ENCODE measurements at regions not wholly inside any gene's neighbourhood (a gene's known extent, or its start where the extent isn't known, plus 50 kb on each side); places are given as distances from the start of the nearest gene placed in this dataset.

DNA sequence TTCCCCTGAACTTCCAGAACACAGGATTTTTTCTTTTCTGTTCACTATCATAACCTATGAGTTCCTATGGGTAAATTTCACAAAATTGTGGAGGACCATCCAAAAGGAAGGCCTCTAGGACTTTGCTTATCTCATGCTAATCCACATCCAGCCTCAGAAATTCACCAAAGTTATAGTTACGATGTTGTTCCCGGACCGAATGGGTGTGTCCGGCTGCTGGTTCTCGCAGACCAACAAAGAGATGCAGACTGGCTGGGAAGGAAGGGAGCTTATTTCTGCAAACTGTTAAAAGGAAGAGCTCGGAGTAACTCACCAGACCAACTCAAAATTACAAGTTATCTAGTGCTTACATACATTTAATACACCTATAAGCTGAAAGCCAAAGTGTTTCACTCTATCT, 882.9 kb upstream of the SPRY2 start:
- TF ChIP-seq, protein P1, sequence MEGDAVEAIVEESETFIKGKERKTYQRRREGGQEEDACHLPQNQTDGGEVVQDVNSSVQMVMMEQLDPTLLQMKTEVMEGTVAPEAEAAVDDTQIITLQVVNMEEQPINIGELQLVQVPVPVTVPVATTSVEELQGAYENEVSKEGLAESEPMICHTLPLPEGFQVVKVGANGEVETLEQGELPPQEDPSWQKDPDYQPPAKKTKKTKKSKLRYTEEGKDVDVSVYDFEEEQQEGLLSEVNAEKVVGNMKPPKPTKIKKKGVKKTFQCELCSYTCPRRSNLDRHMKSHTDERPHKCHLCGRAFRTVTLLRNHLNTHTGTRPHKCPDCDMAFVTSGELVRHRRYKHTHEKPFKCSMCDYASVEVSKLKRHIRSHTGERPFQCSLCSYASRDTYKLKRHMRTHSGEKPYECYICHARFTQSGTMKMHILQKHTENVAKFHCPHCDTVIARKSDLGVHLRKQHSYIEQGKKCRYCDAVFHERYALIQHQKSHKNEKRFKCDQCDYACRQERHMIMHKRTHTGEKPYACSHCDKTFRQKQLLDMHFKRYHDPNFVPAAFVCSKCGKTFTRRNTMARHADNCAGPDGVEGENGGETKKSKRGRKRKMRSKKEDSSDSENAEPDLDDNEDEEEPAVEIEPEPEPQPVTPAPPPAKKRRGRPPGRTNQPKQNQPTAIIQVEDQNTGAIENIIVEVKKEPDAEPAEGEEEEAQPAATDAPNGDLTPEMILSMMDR (IDR thresholded peaks at IDR 0.05): no peak
- Mint-ChIP-seq H3K9me3 (peaks cover 10% of the 10 kb centered on the region), H3K27me3 (no peaks in the 10 kb centered on the region), H3K27ac (no peak overlapping the region), H3K4me1 (no peaks in the 10 kb centered on the region), H3K36me3 (ENCODE audit: low read depth) (no peaks in the 10 kb centered on the region), H3K4me3 (no peak overlapping the region)
- intact Hi-C loops (cut with micrococcal nuclease): no loop called here
- ChIA-PET CTCF (no interaction called here), POLR2A (no interaction called here)
- no peak for DNase-seq
- ATAC-seq (ENCODE audit: low read depth): no peak

DNA sequence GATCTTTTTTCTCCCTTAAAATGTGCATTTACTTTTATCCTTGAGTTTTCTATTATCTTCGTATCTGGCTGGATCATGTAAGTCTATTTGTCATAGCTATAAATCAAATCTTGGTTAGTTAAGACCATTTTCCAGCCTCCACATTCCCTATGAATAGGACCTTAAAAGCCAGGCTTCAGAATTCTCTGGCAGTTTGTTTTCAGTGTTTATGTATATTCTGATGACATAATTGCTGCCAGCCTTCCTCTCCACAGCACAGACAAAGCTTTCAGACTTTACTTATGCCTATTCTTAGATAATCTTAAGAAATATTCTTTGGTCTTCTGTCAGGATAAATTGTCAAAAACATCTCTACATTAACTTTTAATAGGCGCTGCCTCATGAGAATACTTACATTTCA, 870.8 kb upstream of the SPRY2 start:
- POLR2A ChIA-PET: no interaction called here
- TF ChIP-seq, protein P1 (IDR thresholded peaks at IDR 0.05): no peak
- DNase-seq (no peak), ATAC-seq (ENCODE audit: low read depth) (no peak)
- Mint-ChIP-seq H3K36me3 (ENCODE audit: low read depth) (no peaks in the 10 kb centered on the region), H3K27ac (no peak overlapping the region), H3K27me3 (no peaks in the 10 kb centered on the region), H3K4me3 (no peak overlapping the region), H3K9me3 (no peaks in the 10 kb centered on the region), H3K4me1 (no peaks in the 10 kb centered on the region)
- CTCF ChIA-PET: no interaction called here
- intact Hi-C loops (cut with micrococcal nuclease): no loop called here

DNA sequence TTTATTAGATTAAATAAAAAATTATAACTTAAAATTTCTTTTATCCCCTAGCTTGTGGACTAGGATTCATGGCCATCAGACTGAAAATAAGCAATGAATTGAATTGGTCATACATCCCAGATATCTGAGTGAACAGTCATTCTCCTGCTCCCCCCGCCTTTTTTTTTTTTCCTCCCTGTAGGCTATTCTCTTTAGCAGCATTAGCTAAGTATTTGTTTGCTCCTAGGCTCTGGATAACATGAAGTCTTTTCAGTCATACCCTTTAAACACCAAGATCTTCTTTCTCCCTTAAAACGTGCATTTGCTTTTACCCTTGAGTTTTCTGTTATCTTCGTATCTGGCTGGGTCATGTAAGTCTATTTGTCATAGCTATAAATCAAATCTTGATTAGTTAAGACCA, 866.7 kb upstream of the SPRY2 start:
- Mint-ChIP-seq H3K27me3 (no peaks in the 10 kb centered on the region), H3K36me3 (ENCODE audit: low read depth) (no peaks in the 10 kb centered on the region), H3K4me1 (no peaks in the 10 kb centered on the region), H3K9me3 (peaks cover 7% of the 10 kb centered on the region), H3K27ac (no peak overlapping the region), H3K4me3 (no peak overlapping the region)
- DNase-seq (no peak), ATAC-seq (ENCODE audit: low read depth) (no peak)
- intact Hi-C loops (cut with micrococcal nuclease): no loop called here
- POLR2A ChIA-PET: no interaction called here
- CTCF ChIA-PET: no interaction called here
- TF ChIP-seq, protein P1 (IDR thresholded peaks at IDR 0.05): no peak

DNA sequence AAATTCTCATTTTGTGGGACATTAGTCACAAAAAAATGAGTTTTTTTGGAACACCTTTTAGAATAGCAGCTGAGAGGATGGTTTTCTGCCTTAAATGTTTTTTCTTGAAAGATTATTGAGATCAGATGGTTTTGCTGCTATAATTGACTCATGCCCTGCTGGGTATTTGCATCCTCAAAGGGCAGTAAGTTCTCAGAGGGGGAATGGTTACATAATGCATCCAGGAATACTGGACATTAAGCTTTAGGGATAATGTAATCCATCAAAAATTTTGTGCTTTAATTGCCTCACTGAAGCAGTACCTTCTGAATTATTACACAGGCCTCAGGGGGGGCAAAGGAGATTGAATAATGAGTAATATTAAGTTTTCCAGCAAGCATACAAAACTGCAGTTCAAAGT, 866.3 kb upstream of the SPRY2 start:
- H3K27ac Mint-ChIP-seq: no peak overlapping the region
- no peak for DNase-seq
- peaks cover 7% of the 10 kb centered on the region for H3K9me3 Mint-ChIP-seq
- ATAC-seq (ENCODE audit: low read depth): no peak
- POLR2A ChIA-PET: no interaction called here
- no peaks in the 10 kb centered on the region for H3K27me3 Mint-ChIP-seq
- TF ChIP-seq, protein P1 (IDR thresholded peaks at IDR 0.05): no peak
- intact Hi-C loops (cut with micrococcal nuclease): no loop called here
- CTCF ChIA-PET: no interaction called here
- no peaks in the 10 kb centered on the region for H3K36me3 Mint-ChIP-seq (ENCODE audit: low read depth)
- no peaks in the 10 kb centered on the region for H3K4me1 Mint-ChIP-seq
- no peak overlapping the region for H3K4me3 Mint-ChIP-seq

DNA sequence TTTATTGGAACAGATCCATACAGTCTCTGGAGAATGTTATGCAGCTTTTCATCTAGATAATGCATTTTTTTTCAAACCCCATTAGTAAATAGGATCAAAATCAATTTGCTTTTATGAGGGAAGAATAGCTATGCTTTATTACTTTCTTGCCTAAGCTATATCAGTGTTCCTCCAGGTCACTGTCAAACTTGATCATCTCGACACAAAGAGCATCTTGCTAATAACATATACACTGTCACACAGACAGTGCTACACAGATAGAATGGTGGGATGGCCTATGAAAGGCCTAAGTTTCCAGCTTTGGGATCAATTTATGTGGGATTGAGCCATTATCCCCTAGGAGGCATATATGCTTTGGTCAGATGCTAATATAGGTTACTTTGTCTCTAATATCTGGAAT, 862.9 kb upstream of the SPRY2 start:
- intact Hi-C loops (cut with micrococcal nuclease): no loop called here
- TF ChIP-seq, protein P1 (IDR thresholded peaks at IDR 0.05): no peak
- Mint-ChIP-seq H3K4me3 (no peak overlapping the region), H3K36me3 (ENCODE audit: low read depth) (no peaks in the 10 kb centered on the region), H3K4me1 (no peaks in the 10 kb centered on the region), H3K27ac (no peak overlapping the region), H3K9me3 (peaks cover 8% of the 10 kb centered on the region), H3K27me3 (no peaks in the 10 kb centered on the region)
- POLR2A ChIA-PET: no interaction called here
- DNase-seq: no peak
- no peak for ATAC-seq (ENCODE audit: low read depth)
- CTCF ChIA-PET: no interaction called here
